WTC11 (cell line): ENCODE measurements at regions not wholly inside any gene's neighbourhood (a gene's known extent, or its start where the extent isn't known, plus 50 kb on each side); places are given as distances from the start of the nearest gene placed in this dataset.

Experiments
- ATAC-seq: fragments of 200-7000 bp; cut with Tn5 transposase; 2 replicates; pipeline ENCODE4 v1.10.0; 2021; ENCODE audit warnings: mild to moderate bottlenecking, moderate library complexity
- CTCF ChIA-PET: fragments of 300-600 bp; sonication (Branson Sonifier 250); formaldehyde crosslinking; loops from one replicate; lab custom pipeline; 2021; ENCODE audit warnings: antibody characterized with exemption; lab: Charles Lee
- POLR2A ChIA-PET: fragments of 350-600 bp; sonication (Branson Sonifier 250); formaldehyde crosslinking; loops from one replicate; lab custom pipeline; 2021; ENCODE audit warnings: antibody characterized with exemption; lab: Charles Lee
- DNase-seq: peaks from one replicate; pipeline ENCODE4 v3.0.0; 2021; ENCODE audit warnings: low spot score
- H3K27ac Mint-ChIP-seq: 2 replicates; pipeline ENCODE4 v1.8.0; 2021; ENCODE audit warnings: mixed read lengths
- H3K27me3 Mint-ChIP-seq: 2 replicates; pipeline ENCODE4 v1.8.0; 2021; ENCODE audit warnings: low read depth, mild to moderate bottlenecking, moderate library complexity, mixed read lengths
- H3K36me3 Mint-ChIP-seq: 2 replicates; pipeline ENCODE4 v1.8.0; 2021; ENCODE audit warnings: mixed read lengths
- H3K4me1 Mint-ChIP-seq: 2 replicates; pipeline ENCODE4 v1.8.0; 2022; ENCODE audit warnings: mixed read lengths
- H3K4me3 Mint-ChIP-seq: 2 replicates; pipeline ENCODE4 v1.8.0; 2021; ENCODE audit warnings: mild to moderate bottlenecking, moderate library complexity, mixed read lengths
- H3K9me3 Mint-ChIP-seq: 2 replicates; pipeline ENCODE4 v1.8.0; 2021; ENCODE audit warnings: mixed read lengths
- ATF2 ChIP-seq: sonication (generic); formaldehyde crosslinking; IDR thresholded peaks from 2 replicates; pipeline ENCODE4 v1.8.1; 2022; ENCODE audit warnings: low read depth, missing genetic modification reagents, borderline replicate concordance
- CDX4 ChIP-seq: fragments of 250-450 bp; sonication (Bioruptor Pico); IDR thresholded peaks from 2 replicates; pipeline ENCODE4 v1.9.0; 2021; ENCODE audit warnings: moderate library complexity, mild to moderate bottlenecking, inconsistent platforms, borderline replicate concordance
- EMX1 ChIP-seq: fragments of 250-450 bp; sonication (Bioruptor Pico); IDR thresholded peaks from 2 replicates; pipeline ENCODE4 v1.8.0; 2021; ENCODE audit warnings: mild to moderate bottlenecking
- FOXK1 ChIP-seq: sonication (generic); formaldehyde crosslinking; IDR thresholded peaks from 2 replicates; pipeline ENCODE4 v1.8.0; 2022; ENCODE audit warnings: mild to moderate bottlenecking, moderate library complexity, missing genetic modification reagents
- IRF1 ChIP-seq: sonication (generic); formaldehyde crosslinking; IDR thresholded peaks from 2 replicates; pipeline ENCODE4 v1.8.0; 2023; ENCODE audit warnings: missing genetic modification reagents
- MAX ChIP-seq: sonication (generic); formaldehyde crosslinking; IDR thresholded peaks from 2 replicates; pipeline ENCODE4 v1.8.0; 2022; ENCODE audit warnings: mild to moderate bottlenecking, missing genetic modification reagents
- SMAD3 ChIP-seq: sonication (generic); formaldehyde crosslinking; IDR thresholded peaks from 2 replicates; pipeline ENCODE4 v1.8.0; 2022; ENCODE audit warnings: missing genetic modification reagents, mild to moderate bottlenecking, borderline replicate concordance
- SP1 ChIP-seq: sonication (generic); formaldehyde crosslinking; conservative IDR thresholded peaks from 2 replicates; pipeline ENCODE4 v1.8.1; 2022; ENCODE audit warnings: missing genetic modification reagents
- TCF7 ChIP-seq: sonication (generic); formaldehyde crosslinking; IDR thresholded peaks from 2 replicates; pipeline ENCODE4 v1.8.0; 2022; ENCODE audit warnings: mild to moderate bottlenecking, low read depth, missing genetic modification reagents, moderate library complexity
- USF1 ChIP-seq: sonication (generic); formaldehyde crosslinking; IDR thresholded peaks from 2 replicates; pipeline ENCODE4 v1.8.0; 2022; ENCODE audit warnings: mild to moderate bottlenecking, missing genetic modification reagents
- ZNF138 ChIP-seq: sonication (generic); formaldehyde crosslinking; conservative IDR thresholded peaks from 2 replicates; pipeline ENCODE4 v1.8.1; 2022; ENCODE audit warnings: mild to moderate bottlenecking, moderate library complexity, missing genetic modification reagents
- ZNF219 ChIP-seq: sonication (generic); formaldehyde crosslinking; IDR thresholded peaks from 2 replicates; pipeline ENCODE4 v1.8.0; 2023; ENCODE audit warnings: missing genetic modification reagents, mild to moderate bottlenecking, borderline replicate concordance
- ZNF232 ChIP-seq: sonication (generic); formaldehyde crosslinking; IDR thresholded peaks from 2 replicates; pipeline ENCODE4 v1.8.0; 2022; ENCODE audit warnings: mild to moderate bottlenecking, missing genetic modification reagents
- ZNF423 ChIP-seq: fragments of 250-450 bp; sonication (Bioruptor Pico); IDR thresholded peaks from 2 replicates; pipeline ENCODE4 v2.1.2; 2022; ENCODE audit warnings: mild to moderate bottlenecking, moderate library complexity
- TF ChIP-seq, protein P1 (sequence below): sonication (generic); formaldehyde crosslinking; IDR thresholded peaks from 2 replicates; pipeline ENCODE4 v1.8.1; 2023; ENCODE audit warnings: mild to moderate bottlenecking, moderate library complexity, missing genetic modification reagents
- TF ChIP-seq, protein P2 (sequence below): fragments of 250-450 bp; sonication (Bioruptor Pico); conservative IDR thresholded peaks from 2 replicates; pipeline ENCODE4 v1.9.0; 2021; ENCODE audit warnings: mild to moderate bottlenecking
- TF ChIP-seq, protein P3 (sequence below): sonication (generic); formaldehyde crosslinking; IDR thresholded peaks from 2 replicates; pipeline ENCODE4 v1.8.0; 2023; ENCODE audit warnings: mild to moderate bottlenecking, missing genetic modification reagents
- TF ChIP-seq, protein P4 (sequence below): sonication (generic); formaldehyde crosslinking; IDR thresholded peaks from 2 replicates; pipeline ENCODE4 v1.8.1; 2023; ENCODE audit warnings: mild to moderate bottlenecking, missing genetic modification reagents

DNA sequence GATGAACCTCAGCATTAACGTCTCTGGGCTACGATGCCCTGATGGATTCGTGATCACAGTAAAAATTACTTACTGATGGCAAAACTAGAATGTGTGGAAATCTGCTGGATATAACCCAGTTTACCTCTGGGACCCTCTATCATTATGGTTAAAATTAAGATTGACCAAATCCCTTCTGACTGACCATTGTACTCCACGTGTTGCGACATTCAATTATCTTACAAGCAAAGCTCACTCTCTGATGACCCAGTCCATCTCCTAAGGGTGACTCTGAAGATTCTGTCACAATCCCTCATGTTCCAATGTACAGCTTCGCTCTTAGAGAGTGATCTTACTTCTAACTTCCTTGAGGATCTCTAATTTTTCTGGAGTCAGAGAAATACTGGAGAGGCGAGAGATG, 288.5 kb upstream of the RUNX1 start:
- H3K27me3 Mint-ChIP-seq = no peaks in the 10 kb centered on the region
- TF ChIP-seq FOXK1 (CRISPR knock-in tag) (no peak), TCF7 (no peak), ATF2 (CRISPR knock-in tag) (no peak), SMAD3 (CRISPR knock-in tag) (no peak), CDX4 (CRISPR knock-in tag) (no peak), ZNF232 (no peak), ZNF219 (CRISPR knock-in tag) (no peak), ZNF423 (CRISPR knock-in tag) (no peak), EMX1 (CRISPR knock-in tag) (no peak), ZNF138 (CRISPR knock-in tag) (no peak), IRF1 (CRISPR knock-in tag) (no peak), USF1 (CRISPR knock-in tag) (no peak), SP1 (no peak), MAX (CRISPR knock-in tag) (no peak)
- TF ChIP-seq, protein P1, sequence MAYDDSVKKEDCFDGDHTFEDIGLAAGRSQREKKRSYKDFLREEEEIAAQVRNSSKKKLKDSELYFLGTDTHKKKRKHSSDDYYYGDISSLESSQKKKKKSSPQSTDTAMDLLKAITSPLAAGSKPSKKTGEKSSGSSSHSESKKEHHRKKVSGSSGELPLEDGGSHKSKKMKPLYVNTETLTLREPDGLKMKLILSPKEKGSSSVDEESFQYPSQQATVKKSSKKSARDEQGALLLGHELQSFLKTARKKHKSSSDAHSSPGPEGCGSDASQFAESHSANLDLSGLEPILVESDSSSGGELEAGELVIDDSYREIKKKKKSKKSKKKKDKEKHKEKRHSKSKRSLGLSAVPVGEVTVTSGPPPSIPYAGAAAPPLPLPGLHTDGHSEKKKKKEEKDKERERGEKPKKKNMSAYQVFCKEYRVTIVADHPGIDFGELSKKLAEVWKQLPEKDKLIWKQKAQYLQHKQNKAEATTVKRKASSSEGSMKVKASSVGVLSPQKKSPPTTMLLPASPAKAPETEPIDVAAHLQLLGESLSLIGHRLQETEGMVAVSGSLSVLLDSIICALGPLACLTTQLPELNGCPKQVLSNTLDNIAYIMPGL (CRISPR knock-in tag) = no peak
- TF ChIP-seq, protein P2, sequence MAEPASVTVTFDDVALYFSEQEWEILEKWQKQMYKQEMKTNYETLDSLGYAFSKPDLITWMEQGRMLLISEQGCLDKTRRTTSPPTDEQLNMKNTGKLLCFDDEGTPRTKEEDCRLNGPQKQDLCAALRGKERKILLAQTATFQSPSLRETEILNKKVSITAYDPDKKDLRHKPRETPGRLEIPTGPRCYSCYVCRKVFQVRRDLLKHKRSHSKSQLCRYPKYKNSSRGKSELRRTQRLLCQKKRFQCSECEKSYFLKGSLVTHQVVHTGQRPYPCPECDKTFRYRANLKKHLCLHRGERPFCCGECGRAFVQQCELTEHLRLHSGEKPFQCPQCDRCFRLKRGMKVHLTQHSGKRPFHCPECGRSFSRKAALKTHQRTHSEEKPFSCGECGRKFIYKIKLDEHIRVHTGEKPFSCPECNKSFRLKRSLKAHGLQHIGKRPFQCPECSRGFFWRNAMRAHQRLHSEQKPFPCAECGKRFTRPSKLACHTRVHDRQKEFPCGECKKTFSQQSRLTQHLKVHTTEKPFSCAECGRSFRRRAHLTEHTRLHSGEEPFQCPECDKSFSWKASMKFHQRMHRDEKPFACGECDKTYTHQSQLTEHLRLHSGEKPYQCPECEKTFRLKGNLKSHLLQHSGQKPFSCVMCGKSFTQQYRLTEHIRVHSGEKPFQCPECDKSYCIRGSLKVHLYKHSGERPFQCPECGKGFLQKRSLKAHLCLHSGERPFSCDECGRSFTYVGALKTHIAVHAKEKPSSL (CRISPR knock-in tag) = no peak
- TF ChIP-seq, protein P3, sequence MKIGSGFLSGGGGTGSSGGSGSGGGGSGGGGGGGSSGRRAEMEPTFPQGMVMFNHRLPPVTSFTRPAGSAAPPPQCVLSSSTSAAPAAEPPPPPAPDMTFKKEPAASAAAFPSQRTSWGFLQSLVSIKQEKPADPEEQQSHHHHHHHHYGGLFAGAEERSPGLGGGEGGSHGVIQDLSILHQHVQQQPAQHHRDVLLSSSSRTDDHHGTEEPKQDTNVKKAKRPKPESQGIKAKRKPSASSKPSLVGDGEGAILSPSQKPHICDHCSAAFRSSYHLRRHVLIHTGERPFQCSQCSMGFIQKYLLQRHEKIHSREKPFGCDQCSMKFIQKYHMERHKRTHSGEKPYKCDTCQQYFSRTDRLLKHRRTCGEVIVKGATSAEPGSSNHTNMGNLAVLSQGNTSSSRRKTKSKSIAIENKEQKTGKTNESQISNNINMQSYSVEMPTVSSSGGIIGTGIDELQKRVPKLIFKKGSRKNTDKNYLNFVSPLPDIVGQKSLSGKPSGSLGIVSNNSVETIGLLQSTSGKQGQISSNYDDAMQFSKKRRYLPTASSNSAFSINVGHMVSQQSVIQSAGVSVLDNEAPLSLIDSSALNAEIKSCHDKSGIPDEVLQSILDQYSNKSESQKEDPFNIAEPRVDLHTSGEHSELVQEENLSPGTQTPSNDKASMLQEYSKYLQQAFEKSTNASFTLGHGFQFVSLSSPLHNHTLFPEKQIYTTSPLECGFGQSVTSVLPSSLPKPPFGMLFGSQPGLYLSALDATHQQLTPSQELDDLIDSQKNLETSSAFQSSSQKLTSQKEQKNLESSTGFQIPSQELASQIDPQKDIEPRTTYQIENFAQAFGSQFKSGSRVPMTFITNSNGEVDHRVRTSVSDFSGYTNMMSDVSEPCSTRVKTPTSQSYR (CRISPR knock-in tag) = no peak
- TF ChIP-seq, protein P4, sequence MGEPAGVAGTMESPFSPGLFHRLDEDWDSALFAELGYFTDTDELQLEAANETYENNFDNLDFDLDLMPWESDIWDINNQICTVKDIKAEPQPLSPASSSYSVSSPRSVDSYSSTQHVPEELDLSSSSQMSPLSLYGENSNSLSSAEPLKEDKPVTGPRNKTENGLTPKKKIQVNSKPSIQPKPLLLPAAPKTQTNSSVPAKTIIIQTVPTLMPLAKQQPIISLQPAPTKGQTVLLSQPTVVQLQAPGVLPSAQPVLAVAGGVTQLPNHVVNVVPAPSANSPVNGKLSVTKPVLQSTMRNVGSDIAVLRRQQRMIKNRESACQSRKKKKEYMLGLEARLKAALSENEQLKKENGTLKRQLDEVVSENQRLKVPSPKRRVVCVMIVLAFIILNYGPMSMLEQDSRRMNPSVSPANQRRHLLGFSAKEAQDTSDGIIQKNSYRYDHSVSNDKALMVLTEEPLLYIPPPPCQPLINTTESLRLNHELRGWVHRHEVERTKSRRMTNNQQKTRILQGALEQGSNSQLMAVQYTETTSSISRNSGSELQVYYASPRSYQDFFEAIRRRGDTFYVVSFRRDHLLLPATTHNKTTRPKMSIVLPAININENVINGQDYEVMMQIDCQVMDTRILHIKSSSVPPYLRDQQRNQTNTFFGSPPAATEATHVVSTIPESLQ (CRISPR knock-in tag) = no peak
- TF ChIP-seq, all 79 proteins: peak for 0

More for the DNA sequence above, 288.5 kb upstream of the RUNX1 start:
- ChIA-PET CTCF (no interaction called here), POLR2A (no interaction called here)
- Mint-ChIP-seq H3K4me1 (peaks cover 3% of the 10 kb centered on the region), H3K27ac (no peak overlapping the region), H3K9me3 (peaks cover 13% of the 10 kb centered on the region), H3K36me3 (0 out of 2 replicates have a peak, but pooled peaks cover 2% of the 10 kb centered on the region), H3K4me3 (no peak overlapping the region)
- ATAC-seq (no peak), DNase-seq (no peak)
